ENCODE measurements at regions not wholly inside any gene's neighbourhood (a gene's known extent, or its start where the extent isn't known, plus 50 kb on each side); places are given as distances from the start of the nearest gene placed in this dataset.
A peak's percentile ranks its signal among the peaks of the same experiment; 100 is the strongest.

DNA sequence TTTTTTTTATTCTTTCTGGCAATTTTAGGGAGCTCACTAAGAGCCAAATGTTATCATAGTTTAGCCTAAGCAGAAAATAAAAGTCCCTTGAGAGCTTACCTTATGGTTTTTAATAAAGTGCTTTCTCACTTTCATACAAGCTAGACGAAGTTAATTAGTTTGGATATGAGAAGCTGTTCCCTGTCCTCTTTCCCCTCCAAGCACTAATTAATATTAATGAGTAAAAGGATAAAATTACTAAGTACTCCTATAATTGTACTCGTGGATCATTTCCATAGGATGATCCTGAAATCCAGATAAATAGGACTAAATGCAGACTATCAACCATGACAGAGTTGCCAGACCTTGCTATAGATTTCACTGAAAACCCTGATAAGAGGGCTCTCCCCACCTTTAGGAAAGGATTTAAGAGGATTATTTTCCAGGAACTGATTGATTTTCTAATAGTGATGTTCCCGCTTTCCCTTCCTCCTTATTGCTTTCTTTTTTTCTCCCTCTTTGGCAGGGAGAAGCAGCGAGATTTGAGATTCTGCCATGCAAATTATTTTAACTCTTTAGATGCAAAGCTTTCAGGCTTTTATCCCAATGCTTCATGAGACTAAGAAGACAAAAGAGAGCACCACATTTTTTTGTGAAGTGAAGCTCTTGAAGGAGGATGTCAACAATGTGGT, 58.3 kb upstream of the HECW1 start:
- ChIA-PET POLR2A (ENCODE audit: partially characterized antibody) (interaction anchor here (0.8 kb wide), 1 partner anchor 12 kb away, joined by 3 read pairs; no protein-coding TSS in a partner anchor), CTCF (ENCODE audit: partially characterized antibody) (interaction anchor here (0.6 to 2.8 kb wide), 5 partner anchors 12 to 113 kb away, joined by 3 to 9 read pairs (median 3); no protein-coding TSS in a partner anchor)
- Histone ChIP-seq H3K23ac (ENCODE audit: insufficient read length) (no peak overlapping the region), H3K79me1 (ENCODE audit: low read depth, low read length) (no peaks in the 10 kb centered on the region), H3K4me2 (ENCODE audit: insufficient read depth in 1 of 2, low read depth in 2 of 2, low read length in 2 of 2) (peak overlapping the region in 1 of 2 experiments; percentile 13; a peak in 1 of 4 replicates), H4K8ac (ENCODE audit: extremely low read depth, insufficient read depth, low read length) (no peak overlapping the region), H3K18ac (ENCODE audit: extremely low read depth, low read length) (no peak overlapping the region), H2BK120ac (replicated peaks; ENCODE audit: low read depth, low read length) (no peak overlapping the region), H3K9ac (replicated peaks in 1 of 4; ENCODE audit: extremely low read depth in 1 of 4, low read depth in 3 of 4, low read length in 3 of 4) (no peak overlapping the region), H3K4me1 (replicated peaks in 1 of 4; ENCODE audit: control insufficient read depth in 3 of 4, insufficient read depth in 4 of 4, low read length in 3 of 4) (peaks cover 0 to 8% (median 3%) of the 10 kb centered on the region in 4 experiments; a peak in 2 of 7 replicates), H2AFZ (ENCODE audit: low read length) (peak overlapping the region; percentile 90), H2BK12ac (ENCODE audit: low read depth, low read length) (no peak overlapping the region), H3K9me3 (ENCODE audit: insufficient read depth in 2 of 2, low read depth in 1 of 2, low read length in 1 of 2) (no peaks in the 10 kb centered on the region), H3K27me3 (replicated peaks in 1 of 4; ENCODE audit: control insufficient read depth in 3 of 4, extremely low read depth in 1 of 4, insufficient read depth in 3 of 4, low read length in 3 of 4) (no peaks in the 10 kb centered on the region), H2BK15ac (ENCODE audit: low read length) (no peak overlapping the region), H3K4me3 (ENCODE audit: extremely low read depth in 1 of 4, insufficient read depth in 2 of 4, low read depth in 3 of 4, low read length in 4 of 4) (peak overlapping the region in 1 of 4 experiments; percentile 16; a peak in 1 of 8 replicates), H2BK20ac (ENCODE audit: low read length) (no peak overlapping the region), H4K5ac (ENCODE audit: insufficient read length, low read depth, low read length) (no peak overlapping the region), H2BK5ac (ENCODE audit: low read depth, low read length) (no peak overlapping the region), H4K91ac (replicated peaks; ENCODE audit: insufficient read length, low read length) (no peak overlapping the region), H3K4ac (replicated peaks; ENCODE audit: insufficient read length, low read depth, low read length) (no peak overlapping the region), H3K23me2 (ENCODE audit: low read depth, low read length) (no peaks in the 10 kb centered on the region), H3K14ac (ENCODE audit: insufficient read length) (no peak overlapping the region), H3K79me2 (ENCODE audit: control insufficient read depth in 1 of 2, insufficient read depth in 2 of 2, low read length in 2 of 2) (no peaks in the 10 kb centered on the region), H3K27ac (ENCODE audit: low read depth, low read length) (no peak overlapping the region), H2AK5ac (ENCODE audit: low read depth, low read length) (no peak overlapping the region), H3K36me3 (ENCODE audit: control insufficient read depth in 2 of 4, insufficient read depth in 4 of 4, low read length in 3 of 4) (no peaks in the 10 kb centered on the region), H4K20me1 (replicated peaks in 1 of 2; ENCODE audit: control insufficient read depth in 1 of 2, insufficient read depth in 2 of 2, low read length in 2 of 2) (no peaks in the 10 kb centered on the region), H3K56ac (replicated peaks; ENCODE audit: insufficient read length, low read depth, low read length) (no peak overlapping the region)
- 60% methylated on average over 4 of the region's 4 CpGs; no CpG with 5 or more reads in 1 of the 2 experiments for WGBS, 2 experiments (ENCODE audit: extremely low coverage in 1 of 2, insufficient coverage in 1 of 2, insufficient read length in 1 of 2, insufficient replicate concordance in 2 of 2, low coverage in 1 of 2, low lambda C conversion rate in 2 of 2, missing lambda C conversion rate in 1 of 2)
- FAIRE-seq (peak; percentile 39), DNase-seq (ENCODE audit: low read depth in 1 of 2, low spot score in 2 of 2) (no peak)
- TF ChIP-seq SIN3A (conservative IDR thresholded peaks at IDR 0.05 in 1 of 2, IDR thresholded peaks at IDR 0.05 in 1 of 2; ENCODE audit: low read depth in 1 of 2, low read length in 2 of 2) (no peak), POU5F1 (IDR thresholded peaks at IDR 0.05; ENCODE audit: low read depth, low read length) (no peak), JUND (IDR thresholded peaks at IDR 0.05; ENCODE audit: low read length) (no peak), CHD2 (IDR thresholded peaks at IDR 0.05; ENCODE audit: low read length) (no peak), TEAD4 (IDR thresholded peaks at IDR 0.05; ENCODE audit: low read depth, low read length) (no peak), ZNF274 (IDR thresholded peaks at IDR 0.05; ENCODE audit: borderline replicate concordance, extremely low read depth, low read length) (no peak)
- TF ChIP-seq, protein P1, sequence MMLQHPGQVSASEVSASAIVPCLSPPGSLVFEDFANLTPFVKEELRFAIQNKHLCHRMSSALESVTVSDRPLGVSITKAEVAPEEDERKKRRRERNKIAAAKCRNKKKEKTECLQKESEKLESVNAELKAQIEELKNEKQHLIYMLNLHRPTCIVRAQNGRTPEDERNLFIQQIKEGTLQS (IDR thresholded peaks at IDR 0.05; ENCODE audit: insufficient read depth, low read depth, low read length), result no peak
- TF ChIP-seq, protein P2, sequence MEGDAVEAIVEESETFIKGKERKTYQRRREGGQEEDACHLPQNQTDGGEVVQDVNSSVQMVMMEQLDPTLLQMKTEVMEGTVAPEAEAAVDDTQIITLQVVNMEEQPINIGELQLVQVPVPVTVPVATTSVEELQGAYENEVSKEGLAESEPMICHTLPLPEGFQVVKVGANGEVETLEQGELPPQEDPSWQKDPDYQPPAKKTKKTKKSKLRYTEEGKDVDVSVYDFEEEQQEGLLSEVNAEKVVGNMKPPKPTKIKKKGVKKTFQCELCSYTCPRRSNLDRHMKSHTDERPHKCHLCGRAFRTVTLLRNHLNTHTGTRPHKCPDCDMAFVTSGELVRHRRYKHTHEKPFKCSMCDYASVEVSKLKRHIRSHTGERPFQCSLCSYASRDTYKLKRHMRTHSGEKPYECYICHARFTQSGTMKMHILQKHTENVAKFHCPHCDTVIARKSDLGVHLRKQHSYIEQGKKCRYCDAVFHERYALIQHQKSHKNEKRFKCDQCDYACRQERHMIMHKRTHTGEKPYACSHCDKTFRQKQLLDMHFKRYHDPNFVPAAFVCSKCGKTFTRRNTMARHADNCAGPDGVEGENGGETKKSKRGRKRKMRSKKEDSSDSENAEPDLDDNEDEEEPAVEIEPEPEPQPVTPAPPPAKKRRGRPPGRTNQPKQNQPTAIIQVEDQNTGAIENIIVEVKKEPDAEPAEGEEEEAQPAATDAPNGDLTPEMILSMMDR (IDR thresholded peaks at IDR 0.05; ENCODE audit: control extremely low read depth in 1 of 3, insufficient read depth in 1 of 3, low read depth in 1 of 3, low read length in 3 of 3), result no peak

Measured in H1 (cell line).